ENCODE measurements at regions not wholly inside any gene's neighbourhood (a gene's known extent, or its start where the extent isn't known, plus 50 kb on each side); places are given as distances from the start of the nearest gene placed in this dataset.
A peak's percentile ranks its signal among the peaks of the same experiment; 100 is the strongest.

DNA sequence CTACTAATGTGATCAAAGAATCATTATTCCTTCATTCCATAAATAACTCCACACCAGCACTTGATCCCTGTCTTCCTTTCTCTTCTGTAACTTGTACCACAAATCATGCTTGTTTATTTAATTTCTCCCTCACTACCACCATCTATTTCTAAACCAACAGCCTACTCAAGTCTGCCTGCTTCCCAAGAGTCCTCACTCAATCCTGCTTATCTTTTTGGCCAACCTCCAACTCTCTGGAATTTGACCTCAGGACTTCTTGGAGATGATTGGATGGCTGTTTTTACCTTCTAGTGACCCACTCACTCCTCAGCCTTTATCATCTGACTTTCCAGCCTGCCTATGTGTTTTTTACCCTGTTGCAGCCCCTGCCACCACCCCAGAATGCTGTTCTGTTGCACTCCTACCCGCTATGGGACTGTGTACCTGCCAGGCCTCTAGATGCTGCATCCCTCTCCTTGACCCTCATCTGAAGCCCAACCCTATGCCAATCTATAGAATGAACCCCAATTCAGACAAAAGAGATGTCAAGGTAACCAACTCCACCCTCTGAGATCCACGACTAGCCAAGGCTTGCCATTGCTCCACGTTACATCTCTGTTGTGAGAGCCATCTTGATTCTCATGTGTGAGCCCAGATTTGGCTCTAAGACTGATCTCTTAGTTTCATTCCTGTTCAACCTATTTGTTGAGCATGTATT, 150.2 kb upstream of the PLEKHG7 start:
- DNase-seq: no peak

DNA sequence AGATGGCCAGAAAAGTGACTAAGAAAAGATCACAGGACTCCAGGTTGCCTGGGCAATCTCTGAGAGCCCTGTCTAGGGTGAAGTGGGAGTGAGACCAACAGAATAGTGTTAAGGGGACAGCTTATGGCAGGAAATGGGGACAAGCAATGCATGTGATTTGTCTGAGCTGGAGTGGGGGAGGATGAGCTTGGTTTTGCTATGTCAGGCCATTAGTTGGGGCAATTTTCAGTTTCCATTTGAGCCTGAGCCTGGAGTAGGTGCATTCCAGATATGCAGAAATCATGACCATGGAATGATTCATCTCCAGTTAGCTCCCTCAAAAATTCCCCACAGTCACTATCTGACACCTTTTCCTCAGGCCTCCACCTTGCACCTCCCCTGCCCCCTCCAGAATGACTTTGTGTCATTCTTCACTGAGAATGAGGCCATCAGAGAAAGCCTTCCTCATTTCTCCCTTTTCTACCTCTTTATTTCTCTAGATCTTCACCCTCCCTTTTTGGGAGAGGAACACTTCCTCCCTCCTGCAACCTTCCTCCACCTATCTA, 150.9 kb upstream of the PLEKHG7 start:
- DNase-seq: no peak

DNA sequence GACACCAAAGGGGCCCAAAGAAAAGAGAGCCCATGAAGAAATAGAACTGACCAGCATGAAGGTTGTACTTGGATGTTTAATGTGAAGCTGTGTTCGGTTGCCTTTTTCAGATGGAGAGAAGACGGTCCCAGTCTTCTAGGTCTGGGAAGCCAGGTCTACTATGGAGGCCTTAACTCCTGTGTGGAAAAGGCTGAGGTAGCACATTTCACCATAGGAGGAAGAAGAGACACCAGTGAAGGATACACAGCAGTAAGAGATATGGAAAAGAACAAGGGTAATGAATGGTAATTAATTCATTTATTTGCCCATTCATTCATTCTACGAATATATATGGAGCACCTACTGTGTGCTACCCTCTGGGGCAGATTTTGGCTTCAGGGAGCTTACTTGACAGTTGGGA, 151.6 kb upstream of the PLEKHG7 start:
- no peak for DNase-seq

DNA sequence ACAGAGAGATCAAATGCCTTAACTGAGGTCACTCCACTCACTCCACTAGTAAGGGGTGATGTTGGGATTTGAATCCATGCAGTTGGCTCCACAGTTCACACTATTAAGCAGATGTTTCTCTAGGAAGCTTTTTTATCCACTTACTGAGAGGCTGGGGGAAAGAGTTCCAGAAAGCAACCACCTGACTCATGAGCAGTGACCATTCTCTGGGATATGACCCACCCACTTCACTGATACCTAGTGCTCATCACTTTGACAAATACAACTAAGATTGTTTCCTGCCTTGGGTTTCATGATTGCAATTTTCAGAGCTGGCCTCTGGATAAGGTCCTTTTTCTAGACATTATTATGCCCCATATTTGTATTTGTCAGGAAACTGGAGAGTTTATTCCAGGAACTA, 152.1 kb upstream of the PLEKHG7 start:
- DNase-seq: no peak

GRCh38 chr12:92550254-92550653, 152.5 kb upstream of the PLEKHG7 start:
- no peak for DNase-seq

GRCh38 chr12:92549516-92549915, 153.3 kb upstream of the PLEKHG7 start:
- no peak for DNase-seq

- no peak for DNase-seq
Observed at GRCh38 chr12:92547906-92548305, 154.9 kb upstream of the PLEKHG7 start.

DNA sequence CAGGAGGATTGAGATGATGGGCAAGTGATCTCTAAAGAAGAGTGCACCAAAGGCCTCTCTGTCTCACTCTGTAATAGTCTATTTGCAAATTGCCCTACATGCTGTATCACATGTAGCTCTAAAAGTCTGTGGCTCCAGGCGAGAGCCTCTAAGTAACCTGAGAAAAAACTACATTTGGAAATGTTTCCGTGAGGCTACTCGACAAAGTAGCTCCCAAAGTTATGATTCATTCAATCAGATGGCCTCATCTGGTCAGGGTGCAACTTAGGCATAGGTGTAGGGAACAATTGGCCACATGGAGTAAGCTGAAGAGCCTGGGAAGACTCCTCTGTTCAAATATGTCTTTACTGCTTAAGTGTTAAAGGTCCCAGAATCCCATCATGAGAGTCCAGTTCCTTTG, 155.4 kb upstream of the PLEKHG7 start:
- no peak for DNase-seq

DNA sequence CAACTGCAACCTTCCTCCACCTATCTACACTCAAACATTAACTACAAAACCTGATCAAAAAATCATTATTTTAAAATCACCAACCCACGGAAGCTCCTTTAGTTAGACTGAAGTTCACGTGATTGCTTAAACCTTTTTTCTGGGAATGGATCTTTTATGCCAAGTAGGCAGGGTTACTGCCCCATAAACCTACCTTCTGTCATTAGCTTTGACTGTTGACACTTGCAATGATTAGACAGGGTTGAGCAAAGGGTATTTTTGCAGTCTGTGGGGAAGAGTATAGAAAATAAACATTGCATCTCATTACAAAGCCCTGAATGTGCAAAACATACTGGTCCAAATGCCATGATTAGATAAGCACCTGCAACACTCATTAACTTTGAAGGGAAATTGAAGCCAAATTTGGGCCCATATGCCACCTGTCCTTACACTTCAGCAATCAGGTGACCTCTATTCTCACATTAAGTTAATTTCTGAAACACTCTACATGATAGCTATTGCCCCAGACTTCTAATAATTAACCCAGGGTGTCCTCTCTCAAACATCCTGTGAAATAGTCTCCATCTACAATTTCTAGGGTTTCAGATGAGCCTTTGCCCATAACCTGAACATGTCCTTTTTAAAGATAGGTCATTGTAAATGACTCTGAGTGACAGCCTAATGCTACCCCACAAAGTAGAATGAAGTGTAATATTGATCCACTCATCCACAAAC, 156.0 kb upstream of the PLEKHG7 start:
- DNase-seq: peak; percentile 82

DNA sequence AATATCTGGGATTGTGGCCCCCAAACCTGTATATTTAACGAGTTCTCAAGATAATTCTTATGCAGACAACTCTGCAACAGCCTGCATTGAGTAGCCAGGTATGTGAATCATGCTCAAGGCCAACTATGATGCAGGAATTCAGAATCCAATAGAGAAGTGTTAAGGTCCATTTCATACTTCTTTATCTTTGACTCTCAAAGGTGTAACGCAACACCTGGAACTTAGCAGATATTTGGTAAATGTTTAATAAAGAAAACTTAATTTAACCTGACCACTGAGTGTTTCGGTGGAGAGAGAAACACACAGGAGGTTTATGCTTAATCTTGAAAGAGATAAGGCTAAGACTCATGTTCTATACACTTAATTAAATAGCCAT, 156.5 kb upstream of the PLEKHG7 start:
- DNase-seq: no peak

DNA sequence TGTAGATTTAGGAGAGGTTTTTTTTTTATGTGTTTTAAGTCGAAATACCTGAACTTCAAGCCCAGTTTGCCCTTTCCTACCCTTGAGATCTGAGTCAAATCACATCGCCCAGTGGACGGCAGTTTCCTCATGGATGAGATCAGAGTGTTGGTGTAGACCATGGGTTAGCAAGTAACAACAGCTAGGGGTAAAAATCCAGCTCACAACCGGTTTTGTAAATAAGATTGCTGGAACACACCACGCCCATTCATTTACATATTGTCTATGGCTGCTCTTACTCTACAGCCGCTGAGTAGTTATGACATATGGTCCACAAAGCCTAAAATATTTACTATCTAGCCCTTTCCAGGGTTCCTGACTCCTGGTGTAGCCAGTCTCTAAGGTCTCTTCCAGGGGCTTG, 158.5 kb upstream of the PLEKHG7 start:
- DNase-seq: no peak

- DNase-seq: no peak
Observed at GRCh38 chr12:92543840-92544239, 158.9 kb upstream of the PLEKHG7 start.

GRCh38 chr12:92543359-92543758, 159.4 kb upstream of the PLEKHG7 start:
- DNase-seq: no peak

- no peak for DNase-seq
Observed at GRCh38 chr12:92541731-92542130, 161.1 kb upstream of the PLEKHG7 start.

DNA sequence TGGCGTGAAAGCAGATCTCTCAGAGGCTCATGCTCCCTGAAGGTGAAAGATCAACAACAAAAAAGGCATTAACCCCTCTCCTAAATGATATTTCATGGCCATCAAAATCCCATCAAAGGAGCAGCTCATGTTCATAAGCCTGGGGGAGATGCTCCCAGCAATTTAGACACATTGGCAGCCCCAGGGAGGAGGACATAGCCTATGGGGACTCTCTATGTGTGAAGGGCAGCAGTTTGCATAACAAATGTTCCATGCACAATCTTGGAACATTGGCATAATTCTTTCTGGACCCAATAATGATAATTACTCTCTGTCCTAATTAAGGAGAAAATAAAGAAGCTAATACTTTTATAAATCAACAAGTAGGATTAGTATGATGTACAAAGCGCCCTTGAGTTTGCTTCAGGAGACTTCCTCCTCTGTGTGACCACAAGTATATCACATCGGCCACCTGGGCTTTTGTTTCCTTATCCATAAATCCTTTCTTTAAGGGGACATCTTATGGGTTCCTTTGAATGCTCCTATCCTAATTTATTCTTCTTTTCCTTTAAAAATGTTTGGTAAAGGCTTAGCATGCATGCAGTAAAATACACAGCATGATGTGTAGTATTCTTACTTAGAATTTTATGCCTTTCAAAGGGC, 161.9 kb upstream of the PLEKHG7 start:
- DNase-seq: no peak

DNA sequence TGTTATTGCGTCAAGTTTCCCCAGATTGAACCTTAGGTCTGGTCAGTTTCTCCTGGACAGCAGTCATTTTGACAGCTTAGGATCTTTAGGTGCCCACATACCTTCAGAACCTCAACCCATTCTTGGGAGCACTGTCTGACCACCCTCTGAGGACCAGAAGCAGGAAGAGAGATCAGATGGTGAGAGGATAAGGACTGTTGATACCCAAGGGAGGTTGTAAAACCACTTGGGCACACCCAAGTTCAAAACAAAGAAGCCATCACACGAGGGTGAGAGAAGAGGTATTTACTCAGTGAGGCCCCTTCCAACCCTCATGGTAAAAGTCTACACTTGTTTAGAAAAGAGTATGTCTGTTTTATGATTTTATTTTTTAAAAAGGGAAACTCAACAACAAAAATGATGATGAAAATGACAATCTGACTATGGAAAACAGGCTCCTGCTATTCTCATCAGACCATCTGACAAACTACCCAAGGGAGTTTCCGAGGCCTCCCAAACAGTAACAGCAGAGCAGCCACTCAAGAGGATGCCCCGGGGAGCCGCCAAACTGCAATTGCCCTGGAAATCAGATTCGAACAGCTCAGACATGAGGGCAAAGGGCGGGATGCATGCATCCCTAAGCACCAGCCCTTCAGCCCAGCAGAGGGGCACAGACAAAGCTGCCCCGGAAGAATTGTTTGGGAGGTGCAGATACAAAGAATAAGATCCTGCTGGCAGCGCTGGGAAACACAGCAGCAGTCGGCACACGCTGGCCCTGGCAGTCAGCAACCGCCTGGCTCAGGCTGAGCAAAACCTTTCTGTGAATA, 162.6 kb upstream of the PLEKHG7 start:
- peak; percentile 55 for DNase-seq

- DNase-seq: no peak
Observed at GRCh38 chr12:92539110-92539749, 163.6 kb upstream of the PLEKHG7 start.

DNA sequence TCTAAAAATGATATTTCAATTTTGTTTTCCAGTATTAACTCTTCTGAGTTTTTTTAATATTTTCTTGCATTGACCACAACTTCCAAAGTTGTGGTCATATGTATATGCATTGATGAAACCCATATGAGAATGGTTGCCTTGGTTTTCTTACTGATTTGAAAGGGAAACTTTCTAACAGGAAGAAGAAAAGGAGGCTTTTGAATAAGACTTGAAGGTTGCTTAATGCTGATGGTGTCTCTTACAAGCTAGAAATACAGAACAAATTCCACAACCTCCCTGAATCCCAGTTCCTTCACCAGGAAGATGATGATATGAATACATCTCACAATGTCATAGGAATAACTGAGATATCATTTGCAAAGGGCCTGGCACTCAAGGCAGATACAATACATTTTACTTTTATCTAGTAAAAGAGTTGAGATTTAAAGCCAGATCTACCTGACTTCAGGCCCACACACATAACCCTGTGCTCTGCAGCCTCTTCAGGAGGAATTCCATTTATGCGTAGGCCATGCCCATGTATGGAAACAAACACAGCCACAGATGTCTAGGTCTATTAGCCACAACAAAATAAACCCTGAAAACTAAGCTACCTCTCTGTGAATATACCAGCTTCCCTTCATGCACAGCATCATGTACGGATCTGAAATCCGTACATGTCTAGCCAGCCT, 165.4 kb upstream of the PLEKHG7 start:
- DNase-seq: no peak

- DNase-seq: no peak
Observed at GRCh38 chr12:92535961-92536360, 166.8 kb upstream of the PLEKHG7 start.

DNA sequence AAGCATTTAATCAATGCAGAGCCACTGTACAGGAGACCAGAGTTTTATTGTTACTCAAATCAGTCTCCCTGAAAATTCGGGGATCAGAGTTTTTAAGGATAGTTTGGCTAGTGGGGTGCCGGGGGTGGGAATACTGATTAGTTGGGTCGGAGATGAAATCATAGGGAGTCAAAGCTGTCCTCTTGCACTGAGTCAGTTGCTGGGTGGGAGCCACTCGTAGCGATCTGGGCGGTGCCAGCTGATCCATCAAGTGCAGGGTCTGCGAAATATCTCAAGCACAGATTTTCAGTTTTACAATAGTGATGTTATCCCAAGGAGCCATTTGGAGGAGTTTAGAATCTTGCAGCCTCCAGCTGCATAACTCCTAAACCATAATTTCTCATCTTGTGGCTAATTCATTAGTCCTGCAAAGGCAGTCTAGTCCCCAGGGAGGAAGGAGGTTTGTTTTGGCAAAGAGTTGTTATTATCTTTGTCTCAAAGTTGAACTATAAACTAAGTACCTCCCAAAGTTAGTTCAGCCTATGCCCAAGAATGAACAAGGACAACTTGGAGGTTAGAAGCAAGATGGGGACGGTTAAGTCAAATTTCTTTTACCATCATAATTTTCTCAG, 169.4 kb upstream of the PLEKHG7 start:
- DNase-seq: no peak

GRCh38 chr12:92530706-92531105, 172.1 kb upstream of the PLEKHG7 start:
- no peak for DNase-seq

DNA sequence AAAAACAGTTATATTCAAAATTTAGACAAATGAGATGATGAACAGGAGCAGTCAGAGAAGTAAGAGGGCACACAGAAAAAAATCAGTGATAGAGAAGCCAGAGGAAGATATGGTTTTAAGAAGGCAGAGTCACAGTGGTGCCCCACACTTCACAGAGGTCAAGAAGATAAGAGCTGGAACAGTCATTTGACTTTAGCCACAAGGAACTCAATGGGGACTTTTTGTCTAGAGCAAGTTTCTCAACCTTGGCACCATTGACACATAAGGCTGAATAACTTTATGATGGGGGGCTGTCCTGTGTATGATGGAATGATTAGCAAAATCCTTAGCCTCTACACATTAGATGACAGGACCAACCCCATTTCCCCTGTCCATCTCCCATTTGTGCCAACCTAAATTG, 172.8 kb upstream of the PLEKHG7 start:
- DNase-seq: no peak

Data from NCI-H2227 treated with DMSO at 0.1 percent for 48 hours (cell line).